ENCODE measurements at regions not wholly inside any gene's neighbourhood (a gene's known extent, or its start where the extent isn't known, plus 50 kb on each side); places are given as distances from the start of the nearest gene placed in this dataset.

GRCh38 chr2:217256251-217256650 is 396.4 kb upstream of the TNP1 start:
- no peak for TF ChIP-seq EZH2 (IDR thresholded peaks at IDR 0.05; ENCODE audit: low read depth)
- TF ChIP-seq, protein P1, sequence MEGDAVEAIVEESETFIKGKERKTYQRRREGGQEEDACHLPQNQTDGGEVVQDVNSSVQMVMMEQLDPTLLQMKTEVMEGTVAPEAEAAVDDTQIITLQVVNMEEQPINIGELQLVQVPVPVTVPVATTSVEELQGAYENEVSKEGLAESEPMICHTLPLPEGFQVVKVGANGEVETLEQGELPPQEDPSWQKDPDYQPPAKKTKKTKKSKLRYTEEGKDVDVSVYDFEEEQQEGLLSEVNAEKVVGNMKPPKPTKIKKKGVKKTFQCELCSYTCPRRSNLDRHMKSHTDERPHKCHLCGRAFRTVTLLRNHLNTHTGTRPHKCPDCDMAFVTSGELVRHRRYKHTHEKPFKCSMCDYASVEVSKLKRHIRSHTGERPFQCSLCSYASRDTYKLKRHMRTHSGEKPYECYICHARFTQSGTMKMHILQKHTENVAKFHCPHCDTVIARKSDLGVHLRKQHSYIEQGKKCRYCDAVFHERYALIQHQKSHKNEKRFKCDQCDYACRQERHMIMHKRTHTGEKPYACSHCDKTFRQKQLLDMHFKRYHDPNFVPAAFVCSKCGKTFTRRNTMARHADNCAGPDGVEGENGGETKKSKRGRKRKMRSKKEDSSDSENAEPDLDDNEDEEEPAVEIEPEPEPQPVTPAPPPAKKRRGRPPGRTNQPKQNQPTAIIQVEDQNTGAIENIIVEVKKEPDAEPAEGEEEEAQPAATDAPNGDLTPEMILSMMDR (conservative IDR thresholded peaks at IDR 0.05), result no peak

All from PC-9 (cell line).